ENCODE measurements at regions not wholly inside any gene's neighbourhood (a gene's known extent, or its start where the extent isn't known, plus 50 kb on each side); places are given as distances from the start of the nearest gene placed in this dataset.

DNA sequence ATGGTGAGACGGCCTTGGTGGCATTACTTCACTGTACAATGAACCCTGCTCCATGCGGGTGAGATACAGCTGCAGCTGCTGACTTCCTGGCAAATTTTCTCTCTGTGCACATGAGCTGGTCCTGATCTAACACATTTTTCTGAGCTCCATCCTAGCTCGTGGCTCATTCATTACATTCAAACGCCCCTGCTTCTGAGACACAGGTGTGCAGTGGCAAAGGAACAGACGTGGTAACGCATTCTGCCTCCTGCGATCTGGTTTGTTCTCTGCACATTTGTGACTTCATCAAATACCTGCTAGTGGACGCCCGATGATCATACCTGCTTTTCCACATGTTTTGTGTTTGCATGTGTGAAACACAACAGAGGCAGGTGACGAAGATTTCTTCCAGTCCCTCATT is 189.6 kb upstream of the PDE10A start:
- H3K27me3 ChIP-seq (ENCODE audit: control insufficient read depth, insufficient read depth, low read length): no peaks in the 10 kb centered on the region
- no peaks in the 10 kb centered on the region for H3K79me2 ChIP-seq
- no peak overlapping the region for H3K4me2 ChIP-seq (ENCODE audit: low read length)
- H3K27ac ChIP-seq: no peak overlapping the region
- H3K36me3 ChIP-seq (ENCODE audit: control insufficient read depth, insufficient read depth, low read length): no peaks in the 10 kb centered on the region
- H2AFZ ChIP-seq: no peak overlapping the region
- no peak overlapping the region for H3K9ac ChIP-seq
- TF ChIP-seq, protein P1, sequence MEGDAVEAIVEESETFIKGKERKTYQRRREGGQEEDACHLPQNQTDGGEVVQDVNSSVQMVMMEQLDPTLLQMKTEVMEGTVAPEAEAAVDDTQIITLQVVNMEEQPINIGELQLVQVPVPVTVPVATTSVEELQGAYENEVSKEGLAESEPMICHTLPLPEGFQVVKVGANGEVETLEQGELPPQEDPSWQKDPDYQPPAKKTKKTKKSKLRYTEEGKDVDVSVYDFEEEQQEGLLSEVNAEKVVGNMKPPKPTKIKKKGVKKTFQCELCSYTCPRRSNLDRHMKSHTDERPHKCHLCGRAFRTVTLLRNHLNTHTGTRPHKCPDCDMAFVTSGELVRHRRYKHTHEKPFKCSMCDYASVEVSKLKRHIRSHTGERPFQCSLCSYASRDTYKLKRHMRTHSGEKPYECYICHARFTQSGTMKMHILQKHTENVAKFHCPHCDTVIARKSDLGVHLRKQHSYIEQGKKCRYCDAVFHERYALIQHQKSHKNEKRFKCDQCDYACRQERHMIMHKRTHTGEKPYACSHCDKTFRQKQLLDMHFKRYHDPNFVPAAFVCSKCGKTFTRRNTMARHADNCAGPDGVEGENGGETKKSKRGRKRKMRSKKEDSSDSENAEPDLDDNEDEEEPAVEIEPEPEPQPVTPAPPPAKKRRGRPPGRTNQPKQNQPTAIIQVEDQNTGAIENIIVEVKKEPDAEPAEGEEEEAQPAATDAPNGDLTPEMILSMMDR (IDR thresholded peaks at IDR 0.05): no peak
- no peaks in the 10 kb centered on the region for H3K9me3 ChIP-seq (ENCODE audit: control insufficient read depth, low read length)
- H3K4me1 ChIP-seq: no peaks in the 10 kb centered on the region
- no peak overlapping the region for H3K4me3 ChIP-seq (ENCODE audit: low read depth, low read length)

DNA sequence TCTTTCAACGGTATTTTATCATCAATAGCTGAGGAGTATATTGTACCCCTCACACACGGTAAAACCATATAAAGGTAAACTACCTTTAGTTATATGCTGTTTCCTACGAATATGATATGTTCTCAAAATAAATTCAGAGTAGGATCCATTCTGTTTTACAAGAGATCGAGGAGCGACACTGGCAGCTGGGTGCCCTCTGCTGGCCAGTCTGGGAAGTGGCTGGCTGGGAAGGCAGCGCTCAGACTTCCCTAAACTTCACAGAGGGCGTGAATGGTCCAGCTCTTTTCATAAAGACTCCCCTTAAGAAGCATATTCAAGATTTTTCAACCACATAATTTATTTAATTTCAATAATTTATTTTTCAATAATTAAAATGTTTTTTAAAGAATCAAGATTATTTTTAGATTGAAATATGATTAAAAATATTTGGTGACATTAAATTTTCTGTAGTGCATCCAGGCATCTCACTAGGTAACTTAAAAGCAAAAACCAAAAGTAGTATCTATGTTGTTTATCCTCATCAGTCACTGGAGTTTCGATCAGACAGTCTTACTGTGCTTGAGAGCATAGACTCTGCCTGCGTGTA is 187.5 kb upstream of the PDE10A start:
- TF ChIP-seq, protein P1 (IDR thresholded peaks at IDR 0.05): peak; percentile 73
- no peaks in the 10 kb centered on the region for H3K79me2 ChIP-seq
- H3K36me3 ChIP-seq (ENCODE audit: control insufficient read depth, insufficient read depth, low read length): no peaks in the 10 kb centered on the region
- no peaks in the 10 kb centered on the region for H3K4me1 ChIP-seq
- H3K9ac ChIP-seq: no peak overlapping the region
- no peaks in the 10 kb centered on the region for H3K9me3 ChIP-seq (ENCODE audit: control insufficient read depth, low read length)
- H2AFZ ChIP-seq: no peak overlapping the region
- no peak overlapping the region for H3K4me3 ChIP-seq (ENCODE audit: low read depth, low read length)
- no peaks in the 10 kb centered on the region for H3K27me3 ChIP-seq (ENCODE audit: control insufficient read depth, insufficient read depth, low read length)
- peak overlapping the region; percentile 40 for H3K4me2 ChIP-seq (ENCODE audit: low read length)
- H3K27ac ChIP-seq: no peak overlapping the region

DNA sequence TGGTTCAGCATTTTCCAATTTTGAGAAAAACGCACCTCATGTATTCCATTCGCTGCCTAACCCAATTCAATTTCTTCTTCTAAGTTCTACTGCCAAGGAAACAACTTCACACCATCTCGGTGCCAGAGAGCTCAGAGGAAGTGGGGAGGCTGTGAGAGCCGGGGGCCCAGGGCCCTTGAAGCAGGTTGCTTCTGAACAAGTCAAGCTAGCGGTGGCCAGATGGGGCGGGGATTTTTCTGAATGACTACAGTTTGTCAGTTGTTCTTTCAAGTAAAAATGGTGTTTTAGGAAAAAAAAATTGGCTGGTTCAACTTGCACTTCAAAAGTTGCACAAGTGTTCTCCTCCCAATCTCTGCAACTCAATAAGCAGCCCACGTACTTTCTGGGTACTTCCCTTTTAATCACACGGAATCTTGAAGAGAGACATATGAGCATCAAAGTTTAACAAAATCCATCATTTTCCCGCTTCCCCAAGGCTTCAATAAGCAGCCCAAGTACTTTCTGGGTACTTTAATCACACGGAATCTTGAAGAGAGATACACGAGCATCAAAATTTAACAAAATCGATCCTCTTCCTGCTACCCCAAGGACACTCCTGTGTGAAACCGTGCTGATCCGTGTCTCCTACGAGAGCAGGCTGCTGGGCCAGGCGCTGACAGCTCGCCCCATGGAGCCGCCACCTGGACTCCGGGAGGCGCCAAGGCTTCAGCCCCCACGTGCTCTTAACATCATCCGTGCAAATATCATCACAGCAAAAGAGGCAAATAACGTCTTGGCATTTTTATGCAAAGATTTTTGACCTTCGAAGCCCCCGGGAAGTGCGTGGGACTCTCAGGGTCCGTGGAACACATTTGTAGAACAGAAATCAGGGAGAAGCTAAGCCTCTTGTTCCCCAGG is 186.7 kb upstream of the PDE10A start:
- Histone ChIP-seq H3K9me3 (ENCODE audit: control insufficient read depth, low read length) (no peaks in the 10 kb centered on the region), H3K4me2 (ENCODE audit: low read length) (peak overlapping the region; percentile 40), H3K9ac (no peak overlapping the region), H3K27ac (no peak overlapping the region), H3K27me3 (ENCODE audit: control insufficient read depth, insufficient read depth, low read length) (no peaks in the 10 kb centered on the region), H3K36me3 (ENCODE audit: control insufficient read depth, insufficient read depth, low read length) (no peaks in the 10 kb centered on the region), H3K4me1 (no peaks in the 10 kb centered on the region), H2AFZ (no peak overlapping the region), H3K4me3 (ENCODE audit: low read depth, low read length) (no peak overlapping the region), H3K79me2 (no peaks in the 10 kb centered on the region)
- TF ChIP-seq, protein P1 (IDR thresholded peaks at IDR 0.05): no peak

DNA sequence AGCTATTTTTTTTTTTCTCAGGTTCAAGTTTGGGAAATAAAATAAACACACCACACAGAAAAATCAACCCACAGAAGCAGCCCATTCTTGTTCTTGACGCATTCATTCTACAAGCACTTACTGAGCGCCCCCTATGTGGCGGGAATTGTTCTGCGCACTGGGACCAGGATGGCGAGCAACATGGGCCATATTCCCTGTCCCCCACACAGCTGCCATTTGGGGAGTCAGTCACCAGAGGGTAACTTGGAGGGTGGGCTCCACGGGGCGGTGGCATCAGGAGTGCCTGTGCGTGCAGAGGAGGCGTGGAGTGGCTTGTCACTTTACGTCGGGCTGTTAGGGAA is 185.0 kb upstream of the PDE10A start:
- no peak overlapping the region for H3K27ac ChIP-seq
- H3K9me3 ChIP-seq (ENCODE audit: control insufficient read depth, low read length): no peaks in the 10 kb centered on the region
- no peak overlapping the region for H3K4me3 ChIP-seq (ENCODE audit: low read depth, low read length)
- no peaks in the 10 kb centered on the region for H3K79me2 ChIP-seq
- no peak overlapping the region for H3K9ac ChIP-seq
- H3K27me3 ChIP-seq (ENCODE audit: control insufficient read depth, insufficient read depth, low read length): no peaks in the 10 kb centered on the region
- H3K36me3 ChIP-seq (ENCODE audit: control insufficient read depth, insufficient read depth, low read length): no peaks in the 10 kb centered on the region
- H2AFZ ChIP-seq: no peak overlapping the region
- TF ChIP-seq, protein P1 (IDR thresholded peaks at IDR 0.05): no peak
- H3K4me1 ChIP-seq: no peaks in the 10 kb centered on the region
- no peak overlapping the region for H3K4me2 ChIP-seq (ENCODE audit: low read length)
